H1 (cell line): ENCODE measurements at regions not wholly inside any gene's neighbourhood (a gene's known extent, or its start where the extent isn't known, plus 50 kb on each side); places are given as distances from the start of the nearest gene placed in this dataset.
A peak's percentile ranks its signal among the peaks of the same experiment; 100 is the strongest.

Source experiments
- CTCF ChIA-PET: fragments of 300-600 bp; sonication (Branson Sonifier 250); formaldehyde crosslinking; loops from one replicate; lab custom pipeline; 2021; ENCODE audit not compliant: partially characterized antibody; lab: Charles Lee
- POLR2A ChIA-PET: fragments of 300-600 bp; sonication (Branson Sonifier 250); formaldehyde crosslinking; loops from one replicate; lab custom pipeline; 2021; ENCODE audit warnings: inconsistent platforms; ENCODE audit not compliant: partially characterized antibody; lab: Charles Lee
- DNase-seq, 2 experiments: peaks; one replicate each; pipeline versions ENCODE4 v3.0.0 to v3.0.0-alpha.2; 2010 to 2022; ENCODE audit warnings: low spot score in 2 of 2, low read depth in 1 of 2, mixed read lengths in 1 of 2
- FAIRE-seq: peaks from 2 replicates; lab custom pipeline; 2011; peaks lifted over from hg19 to GRCh38; lab: Jason Lieb, UNC
- H2AFZ ChIP-seq: 2 replicates; pipeline ENCODE4 v1.8.1; 2012; ENCODE audit warnings: low read length, inconsistent platforms
- H2AK5ac ChIP-seq: 2 replicates; pipeline ENCODE4 v1.6.1; 2013; ENCODE audit warnings: low read depth, low read length
- H2BK120ac ChIP-seq: replicated peaks from 2 replicates; pipeline ENCODE3; 2013; ENCODE audit warnings: low read depth, low read length, inconsistent platforms
- H2BK12ac ChIP-seq: 2 replicates; pipeline ENCODE4 v1.6.1; 2013; ENCODE audit warnings: low read depth, low read length
- H2BK15ac ChIP-seq: 2 replicates; pipeline ENCODE4 v1.6.1; 2013; ENCODE audit warnings: low read length
- H2BK20ac ChIP-seq: 2 replicates; pipeline ENCODE4 v1.6.1; 2013; ENCODE audit warnings: low read length
- H2BK5ac ChIP-seq: 2 replicates; pipeline ENCODE4 v1.6.1; 2013; ENCODE audit warnings: low read depth, low read length
- H3K14ac ChIP-seq: 2 replicates; pipeline ENCODE4 v1.6.1; 2013; ENCODE audit warnings: inconsistent platforms; ENCODE audit not compliant: insufficient read length
- H3K18ac ChIP-seq: 2 replicates; pipeline ENCODE4 v1.6.1; 2013; ENCODE audit warnings: low read length; ENCODE audit errors: extremely low read depth
- H3K23ac ChIP-seq: 2 replicates; pipeline ENCODE4 v1.6.1; 2013; ENCODE audit warnings: inconsistent platforms; ENCODE audit not compliant: insufficient read length
- H3K23me2 ChIP-seq: 2 replicates; pipeline ENCODE4 v1.6.1; 2013; ENCODE audit warnings: low read depth, low read length
- H3K27ac ChIP-seq: 2 replicates; pipeline ENCODE4 v1.6.1; 2011; ENCODE audit warnings: low read depth, low read length, inconsistent platforms
- H3K27me3 ChIP-seq, 4 experiments: replicated peaks in 1 of 4; 1 replicate in 1 of 4; 2 replicates in 3 of 4; pipeline versions ENCODE4 v1.6.1 to v1.8.1; 2011 to 2013; ENCODE audit warnings: low read length in 3 of 4, mild to moderate bottlenecking in 3 of 4, inconsistent platforms in 2 of 4, mixed read lengths in 2 of 4, moderate library complexity in 1 of 4; ENCODE audit not compliant: control insufficient read depth in 3 of 4, insufficient read depth in 3 of 4; ENCODE audit errors: extremely low read depth in 1 of 4
- H3K36me3 ChIP-seq, 4 experiments: 2 replicates each; pipeline versions ENCODE4 v1.6.1 to v1.8.1; 2011 to 2013; ENCODE audit warnings: mild to moderate bottlenecking in 4 of 4, low read length in 3 of 4, moderate library complexity in 2 of 4, control low read depth in 1 of 4, inconsistent platforms in 1 of 4; ENCODE audit not compliant: insufficient read depth in 4 of 4, control insufficient read depth in 2 of 4
- H3K4ac ChIP-seq: replicated peaks from 2 replicates; pipeline ENCODE3; 2013; ENCODE audit warnings: low read length, low read depth, mixed read lengths, inconsistent platforms; ENCODE audit not compliant: insufficient read length
- H3K4me1 ChIP-seq, 4 experiments: replicated peaks in 1 of 4; 1 replicate in 1 of 4; 2 replicates in 3 of 4; pipeline versions ENCODE4 v1.6.1 to v1.8.1; 2011 to 2013; ENCODE audit warnings: low read length in 3 of 4, inconsistent platforms in 2 of 4, mixed read lengths in 1 of 4; ENCODE audit not compliant: insufficient read depth in 4 of 4, control insufficient read depth in 3 of 4
- H3K4me2 ChIP-seq, 2 experiments: 2 replicates each; pipeline versions ENCODE4 v1.6.1 to v1.8.1; 2011 to 2013; ENCODE audit warnings: low read depth in 2 of 2, low read length in 2 of 2, control low read depth in 1 of 2, inconsistent platforms in 1 of 2, mild to moderate bottlenecking in 1 of 2; ENCODE audit not compliant: insufficient read depth in 1 of 2
- H3K4me3 ChIP-seq, 4 experiments: fragments of 200-600, 300-600 bp in 1 of 4; sonication (generic), shearing (Covaris generic), sonication (Bioruptor Twin) in 1 of 4; 2 replicates each; pipeline versions ENCODE4 v1.5.1 to v1.8.1; 2011 to 2016; ENCODE audit warnings: low read length in 4 of 4, low read depth in 3 of 4, control low read depth in 2 of 4, inconsistent platforms in 2 of 4, mild to moderate bottlenecking in 2 of 4, mixed read lengths in 1 of 4, moderate library complexity in 1 of 4; ENCODE audit not compliant: insufficient read depth in 2 of 4; ENCODE audit errors: extremely low read depth in 1 of 4
- H3K56ac ChIP-seq: replicated peaks from 2 replicates; pipeline ENCODE3; 2013; ENCODE audit warnings: low read depth, mild to moderate bottlenecking, mixed read lengths, low read length, inconsistent platforms; ENCODE audit not compliant: insufficient read length
- H3K79me1 ChIP-seq: 2 replicates; pipeline ENCODE4 v1.6.1; 2013; ENCODE audit warnings: low read depth, low read length, control low read depth
- H3K79me2 ChIP-seq, 2 experiments: 2 replicates each; pipeline versions ENCODE4 v1.6.1 to v1.8.1; 2012 to 2013; ENCODE audit warnings: low read length in 2 of 2, mild to moderate bottlenecking in 2 of 2, inconsistent platforms in 1 of 2; ENCODE audit not compliant: insufficient read depth in 2 of 2, control insufficient read depth in 1 of 2
- H3K9ac ChIP-seq, 4 experiments: replicated peaks in 1 of 4; 1 replicate in 1 of 4; 2 replicates in 3 of 4; pipeline versions ENCODE4 v1.6.1 to v1.8.1; 2011 to 2013; ENCODE audit warnings: low read depth in 3 of 4, low read length in 3 of 4, control low read depth in 2 of 4, mild to moderate bottlenecking in 2 of 4, moderate library complexity in 2 of 4, inconsistent platforms in 1 of 4; ENCODE audit errors: extremely low read depth in 1 of 4
- H3K9me3 ChIP-seq, 2 experiments: 2 replicates each; pipeline versions ENCODE4 v1.6.1 to v1.8.1; 2012 to 2013; ENCODE audit warnings: mild to moderate bottlenecking in 2 of 2, moderate library complexity in 2 of 2, control low read depth in 1 of 2, inconsistent platforms in 1 of 2, low read depth in 1 of 2, low read length in 1 of 2, mixed read lengths in 1 of 2; ENCODE audit not compliant: insufficient read depth in 2 of 2
- H4K20me1 ChIP-seq, 2 experiments: replicated peaks in 1 of 2; 2 replicates each; pipeline versions ENCODE3 to v1.8.1; 2011 to 2013; ENCODE audit warnings: inconsistent platforms in 2 of 2, low read length in 2 of 2, mild to moderate bottlenecking in 1 of 2; ENCODE audit not compliant: insufficient read depth in 2 of 2, control insufficient read depth in 1 of 2
- H4K5ac ChIP-seq: 2 replicates; pipeline ENCODE4 v1.6.1; 2013; ENCODE audit warnings: low read length, low read depth, mixed read lengths, inconsistent platforms; ENCODE audit not compliant: insufficient read length
- H4K8ac ChIP-seq: 2 replicates; pipeline ENCODE4 v1.8.0; 2013; ENCODE audit warnings: mild to moderate bottlenecking, moderate library complexity, low read length, inconsistent platforms; ENCODE audit not compliant: insufficient read depth; ENCODE audit errors: extremely low read depth
- H4K91ac ChIP-seq: replicated peaks from 2 replicates; pipeline ENCODE3; 2013; ENCODE audit warnings: low read length, mixed read lengths, inconsistent platforms; ENCODE audit not compliant: insufficient read length
- CREB1 ChIP-seq: IDR thresholded peaks from 2 replicates; pipeline ENCODE4 v1.6.1; 2012; ENCODE audit warnings: inconsistent platforms
- RAD21 ChIP-seq, 2 experiments: IDR thresholded peaks in 1 of 2; conservative IDR thresholded peaks in 1 of 2; 2 replicates each; pipeline ENCODE4 v1.6.1; 2011; ENCODE audit warnings: low read depth in 2 of 2, low read length in 2 of 2, improper control_type of control experiment in 1 of 2, inconsistent platforms in 1 of 2, mild to moderate bottlenecking in 1 of 2, moderate library complexity in 1 of 2
- SIN3A ChIP-seq, 2 experiments: IDR thresholded peaks in 1 of 2; conservative IDR thresholded peaks in 1 of 2; 2 replicates each; pipeline ENCODE4 v1.6.1; 2011 to 2012; ENCODE audit warnings: low read length in 2 of 2, improper control_type of control experiment in 1 of 2, low read depth in 1 of 2, mild to moderate bottlenecking in 1 of 2
- TAF1 ChIP-seq: IDR thresholded peaks from 2 replicates; pipeline ENCODE4 v1.6.1; 2011; ENCODE audit warnings: mild to moderate bottlenecking, low read depth, low read length
- WGBS, 2 experiments: shearing (Covaris generic) in 1 of 2; methylation state at CpG; one replicate each; pipeline versions ENCODE4 v1.1.6 to v1.1.7; 2013 to 2015; ENCODE audit warnings: low lambda C conversion rate in 2 of 2, mixed read lengths in 2 of 2, inconsistent platforms in 1 of 2, low coverage in 1 of 2, missing lambda C conversion rate in 1 of 2; ENCODE audit not compliant: insufficient replicate concordance in 2 of 2, insufficient coverage in 1 of 2, insufficient read length in 1 of 2; ENCODE audit errors: extremely low coverage in 1 of 2, missing lambda C conversion rate in 1 of 2; 5-methylcytosine and 5-hydroxymethylcytosine counted together

DNA sequence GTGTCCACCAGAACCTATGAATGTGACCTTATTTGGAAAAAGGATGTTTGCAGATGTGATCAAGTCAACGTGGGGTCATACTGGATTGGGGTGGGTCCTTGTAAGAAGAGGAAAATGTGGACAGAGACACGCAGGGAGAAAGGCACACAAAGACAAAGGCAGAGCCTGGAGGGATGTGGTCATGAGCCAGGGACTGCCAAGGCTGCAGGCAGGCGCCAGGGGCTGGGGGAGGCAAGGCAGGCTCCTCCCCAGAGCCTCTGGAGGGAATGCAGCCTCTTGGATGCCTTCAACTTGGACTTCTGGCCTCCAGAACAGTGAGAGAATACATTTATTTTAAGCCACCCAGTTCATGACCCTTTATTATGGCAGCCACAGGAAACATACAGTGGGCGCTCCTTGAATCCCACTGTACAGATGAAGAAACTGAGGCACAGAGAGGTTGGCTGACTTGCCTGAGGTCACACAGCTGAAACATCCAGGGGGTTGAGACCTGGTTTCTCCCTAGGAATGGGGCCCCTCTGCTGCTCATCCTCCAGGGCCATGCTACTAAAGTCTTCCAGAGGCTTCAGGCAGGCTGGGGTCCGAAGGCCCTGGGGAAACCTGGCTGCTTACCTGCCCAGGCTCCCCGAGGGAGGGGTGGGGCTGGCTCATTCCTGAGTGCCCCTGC, 99.7 kb downstream of the RFLNA start:
- Histone ChIP-seq H4K91ac (no peak overlapping the region), H3K23me2 (no peaks in the 10 kb centered on the region), H3K14ac (no peak overlapping the region), H2BK120ac (no peak overlapping the region), H2BK20ac (no peak overlapping the region), H2BK5ac (peak overlapping the region; percentile 39; the same call in 1 of the 2 replicates), H3K4me3 (no peak overlapping the region), H3K4me2 (no peak overlapping the region), H3K4ac (no peak overlapping the region), H3K18ac (no peak overlapping the region), H3K9ac (no peak overlapping the region), H3K4me1 (peaks cover 0 to 18% (median 11%) of the 10 kb centered on the region in 4 experiments; a peak in 6 of 7 replicates), H3K79me1 (no peaks in the 10 kb centered on the region; the same call in 1 of the 2 replicates), H2AK5ac (no peak overlapping the region), H3K9me3 (no peaks in the 10 kb centered on the region), H2BK12ac (no peak overlapping the region), H2AFZ (no peak overlapping the region), H4K20me1 (peaks cover 13 to 14% of the 10 kb centered on the region in 2 experiments), H3K79me2 (no peaks in the 10 kb centered on the region; a peak in 1 of 4 replicates), H3K27me3 (no peaks in the 10 kb centered on the region), H4K8ac (no peak overlapping the region), H3K36me3 (peaks cover 5 to 16% (median 8%) of the 10 kb centered on the region in 4 experiments; a peak in 5 of 8 replicates), H3K27ac (no peak overlapping the region), H4K5ac (no peak overlapping the region), H3K56ac (no peak overlapping the region), H3K23ac (no peak overlapping the region), H2BK15ac (no peak overlapping the region)
- no peak for DNase-seq
- CTCF ChIA-PET: interaction anchor here (0.6 to 2.4 kb wide), 4 partner anchors 8 to 1611 kb away, joined by 3 to 12 read pairs (median 6); no protein-coding TSS in a partner anchor
- POLR2A ChIA-PET: interaction anchor here (0.6 to 3.3 kb wide), 2 partner anchors 14 to 361 kb away, joined by 3 to 9 read pairs; no protein-coding TSS in a partner anchor
- no peak for TF ChIP-seq TAF1
- TF ChIP-seq SIN3A (conservative IDR thresholded peaks at IDR 0.05 in 1 of 2, IDR thresholded peaks at IDR 0.05 in 1 of 2; ENCODE audit: low read depth in 1 of 2, low read length in 2 of 2): no peak
- no peak for TF ChIP-seq CREB1
- TF ChIP-seq RAD21 (IDR thresholded peaks at IDR 0.05 in 1 of 2, conservative IDR thresholded peaks at IDR 0.05 in 1 of 2; ENCODE audit: low read depth in 2 of 2, low read length in 2 of 2): no peak
- FAIRE-seq: no peak
- WGBS, 2 experiments: 89% methylated on average over 6 of the region's 6 CpGs; no CpG with 5 or more reads in 1 of the 2 experiments
